NCI-H1694 (cell line): ENCODE measurements at regions not wholly inside any gene's neighbourhood (a gene's known extent, or its start where the extent isn't known, plus 50 kb on each side); places are given as distances from the start of the nearest gene placed in this dataset.
"Not testable (repeated sequence)": the region's sequence is repeated elsewhere in the genome, so short reads cannot be mapped to it uniquely, and the experiment has no call there.

Experiments
- DNase-seq: peaks from one replicate; lab custom pipeline; 2025; lab: John Stamatoyannopoulos, UW

GRCh38 chr2:216775043-216775453, 79.7 kb upstream of the IGFBP5 start:
- no peak for DNase-seq

- no peak for DNase-seq
Measured at GRCh38 chr2:216774620-216775019, 79.3 kb upstream of the IGFBP5 start.

DNA sequence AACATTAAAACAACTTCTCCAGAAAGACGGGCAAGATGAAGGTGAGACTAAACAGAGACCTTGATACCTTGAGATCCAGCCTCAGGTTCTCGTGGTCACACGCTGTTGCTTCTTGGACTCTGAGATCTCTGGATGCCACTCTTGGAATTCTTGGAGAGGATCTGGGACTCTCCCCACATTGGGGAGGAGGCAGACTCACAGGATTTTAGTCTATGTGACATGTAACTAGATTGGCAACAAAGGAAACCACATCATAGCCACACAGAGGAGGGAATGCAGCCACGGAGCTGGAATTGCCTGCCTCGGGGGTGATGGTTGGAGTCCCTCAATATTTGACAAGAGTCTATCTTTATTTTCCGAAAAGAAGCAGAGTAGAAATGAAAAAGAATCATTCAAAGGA, 78.8 kb upstream of the IGFBP5 start:
- no peak for DNase-seq

DNA sequence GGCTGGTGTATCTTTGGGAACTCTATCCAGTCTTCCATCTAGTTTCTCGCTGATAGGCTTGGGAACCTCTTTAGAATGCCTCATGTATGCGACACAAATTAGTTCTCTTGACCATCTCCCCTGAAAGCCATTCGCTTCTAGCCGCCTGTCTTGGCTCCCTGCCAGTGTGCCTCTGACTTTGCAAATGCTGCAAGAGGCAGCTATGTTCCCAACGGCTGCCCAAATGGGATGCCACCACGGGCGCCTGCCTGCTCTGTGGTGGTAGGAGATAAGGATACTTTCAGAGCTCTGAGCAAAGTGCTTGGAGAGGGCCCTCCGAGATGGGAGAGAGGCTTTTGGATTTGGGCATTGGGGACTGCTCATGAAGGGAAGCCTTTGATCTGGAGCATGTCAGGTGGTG, 77.7 kb upstream of the IGFBP5 start:
- no peak for DNase-seq

DNA sequence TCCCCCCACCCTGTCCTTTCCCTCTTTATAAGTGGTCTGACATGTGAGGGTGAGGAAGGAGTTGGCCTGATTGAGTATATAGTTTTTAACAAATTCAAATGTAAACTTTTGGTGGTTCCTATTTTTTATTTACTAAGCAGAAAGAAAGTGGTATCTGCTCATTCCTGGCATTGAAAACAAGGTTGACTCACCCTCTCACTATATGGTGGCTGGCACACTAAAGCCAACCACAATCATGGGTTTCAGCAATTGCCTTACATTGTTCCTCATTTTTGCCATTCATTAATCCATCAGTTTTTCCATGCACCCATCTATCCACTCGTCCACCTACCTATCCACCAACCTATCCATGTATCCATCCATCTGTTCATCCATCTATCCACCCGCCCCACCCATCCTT, 75.4 kb upstream of the IGFBP5 start:
- DNase-seq = no peak

GRCh38 chr2:216770050-216770449, 74.7 kb upstream of the IGFBP5 start:
- no peak for DNase-seq

DNA sequence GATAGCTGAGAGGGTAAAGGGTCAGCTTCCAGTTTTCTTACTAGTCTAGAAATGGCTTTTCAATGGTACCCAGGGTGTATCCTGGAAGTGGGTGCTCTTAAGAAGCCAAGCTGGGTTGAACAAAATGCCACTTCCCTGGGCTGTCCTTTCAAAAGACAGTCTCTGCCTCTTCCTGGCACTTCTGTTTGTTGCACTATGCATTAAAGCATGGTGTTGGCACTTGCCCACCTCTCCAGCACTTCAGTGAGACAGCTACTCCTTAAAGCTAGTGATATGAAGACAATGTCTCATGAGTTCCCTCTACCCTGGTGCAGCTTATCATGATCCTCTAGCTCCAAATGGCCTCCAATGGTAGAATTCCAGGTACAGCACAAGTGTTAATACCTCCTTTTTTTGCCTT, 74.3 kb upstream of the IGFBP5 start:
- no peak for DNase-seq

DNA sequence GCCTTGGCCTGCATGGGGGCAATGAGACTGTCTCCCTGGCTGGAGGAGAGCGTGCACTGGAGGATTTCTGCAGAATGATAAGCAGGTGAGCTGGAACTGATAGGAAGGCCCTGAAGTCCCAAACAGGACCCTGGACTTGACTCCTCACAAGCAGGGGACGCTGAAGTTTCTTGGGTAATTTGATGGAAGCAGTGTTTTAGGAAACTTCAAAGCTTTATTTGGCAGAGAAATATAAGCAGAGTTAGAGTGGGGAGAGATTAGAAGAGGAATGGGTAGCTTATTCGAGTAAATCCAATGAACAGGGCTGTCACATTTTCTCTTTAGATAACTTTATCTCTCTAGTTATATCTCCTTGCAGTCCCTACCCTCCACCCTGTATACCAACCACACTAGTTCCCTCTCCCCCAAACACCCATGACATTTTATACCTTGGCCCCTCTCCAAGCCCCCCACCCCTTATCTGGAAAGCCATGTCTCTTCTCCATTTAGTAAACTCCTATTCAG, 73.6 kb upstream of the IGFBP5 start:
- no peak for DNase-seq

- no peak for DNase-seq
Measured at GRCh38 chr2:216765761-216766262, 70.5 kb upstream of the IGFBP5 start.

GRCh38 chr2:216763396-216763795, 68.0 kb upstream of the IGFBP5 start:
- no peak for DNase-seq

DNA sequence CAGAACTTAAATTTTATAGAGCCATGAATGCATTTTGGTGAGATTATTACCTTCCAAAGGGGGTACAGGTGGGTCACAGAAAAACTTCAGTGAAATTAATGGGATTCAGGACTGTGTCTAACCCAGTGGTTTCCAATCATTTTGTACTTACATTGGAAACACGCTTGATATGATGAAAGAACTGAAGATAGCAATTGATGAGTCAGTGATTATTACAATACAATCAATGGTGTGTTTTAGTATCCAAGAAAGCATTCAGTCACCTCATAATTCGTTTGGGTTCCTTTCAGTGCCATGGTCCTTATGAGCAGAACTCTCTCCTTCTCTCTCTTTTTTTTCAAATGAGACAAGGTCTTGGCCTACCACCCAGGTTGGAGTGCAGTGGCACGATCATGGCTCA, 66.5 kb upstream of the IGFBP5 start:
- no peak for DNase-seq

- no peak for DNase-seq
Measured at GRCh38 chr2:216761133-216761532, 65.8 kb upstream of the IGFBP5 start.

- no peak for DNase-seq
Measured at GRCh38 chr2:216758256-216759155, 63.2 kb upstream of the IGFBP5 start.

GRCh38 chr2:216757532-216757931, 62.2 kb upstream of the IGFBP5 start:
- no peak for DNase-seq

DNA sequence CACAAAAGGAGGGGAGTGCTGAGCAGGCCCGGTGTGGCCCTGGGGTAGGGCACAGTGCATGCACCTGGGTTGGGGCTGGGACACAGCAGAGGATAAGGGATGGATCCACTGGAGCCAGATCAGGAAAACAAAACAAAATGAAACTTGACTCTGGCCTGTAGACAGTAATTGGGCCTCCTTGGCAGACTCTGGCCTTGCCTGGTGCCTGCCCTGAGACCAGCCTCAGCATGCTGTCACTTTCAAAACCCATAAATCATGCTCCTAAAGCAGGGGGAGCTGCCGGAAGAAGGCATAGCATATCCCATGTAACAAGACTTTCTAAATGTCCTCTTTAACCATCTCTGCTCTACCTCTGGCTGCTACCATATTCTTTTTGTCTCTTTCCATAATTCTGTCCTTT, 61.1 kb upstream of the IGFBP5 start:
- DNase-seq = no peak

- no peak for DNase-seq
Measured at GRCh38 chr2:216754812-216755211, 59.5 kb upstream of the IGFBP5 start.

DNA sequence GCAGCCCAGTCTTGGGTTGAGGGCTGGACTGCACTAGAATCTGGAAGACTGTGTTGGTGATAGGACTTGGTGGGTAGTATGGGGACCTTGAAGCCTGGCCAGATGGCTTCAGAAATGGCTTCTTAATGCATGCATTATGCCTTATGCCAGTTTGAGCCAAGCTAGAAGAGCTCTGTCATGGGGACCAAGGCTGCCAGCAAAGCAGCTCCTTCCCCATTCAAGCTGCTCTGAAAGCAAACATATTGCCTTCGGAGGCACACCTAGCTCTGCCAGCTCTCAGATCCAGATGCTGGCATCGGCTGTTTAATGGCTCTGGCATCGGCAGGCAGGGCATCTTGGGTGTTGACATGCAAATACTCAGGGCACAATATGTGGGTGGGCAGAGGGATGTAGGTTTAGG, 59.0 kb upstream of the IGFBP5 start:
- DNase-seq = no peak

- no peak for DNase-seq
Measured at GRCh38 chr2:216752855-216753505, 57.6 kb upstream of the IGFBP5 start.

- not testable (repeated sequence) for DNase-seq
Measured at GRCh38 chr2:216750750-216751149, 55.4 kb upstream of the IGFBP5 start.

- not testable (repeated sequence) for DNase-seq
Measured at GRCh38 chr2:216746268-216746667, 50.9 kb upstream of the IGFBP5 start.

GRCh38 chr2:216745453-216745852, 50.1 kb upstream of the IGFBP5 start:
- DNase-seq = no peak
